ENCODE measurements at regions not wholly inside any gene's neighbourhood (a gene's known extent, or its start where the extent isn't known, plus 50 kb on each side); places are given as distances from the start of the nearest gene placed in this dataset.

- ChIA-PET CTCF (interaction anchor here (0.6 kb wide), 1 partner anchor 9 kb away, joined by 3 read pairs; no protein-coding TSS in a partner anchor), POLR2A (ENCODE audit: low non-redundant PET) (no interaction called here)
- TF ChIP-seq CTCF (conservative IDR thresholded peaks at IDR 0.05; ENCODE audit: low read depth), result no peak
- no peak overlapping the region for H3K27ac ChIP-seq
- DNase-seq (ENCODE audit: low spot score), result no peak
Measured at GRCh38 chr7:46147871-46148270, 226.8 kb upstream of the IGFBP3 start.

- no peak for TF ChIP-seq CTCF (conservative IDR thresholded peaks at IDR 0.05; ENCODE audit: low read depth)
- ChIA-PET CTCF (no interaction called here), POLR2A (ENCODE audit: low non-redundant PET) (no interaction called here)
- DNase-seq (ENCODE audit: low spot score), result no peak
- peak overlapping the region; percentile 51; the same call in 1 of the 2 replicates for H3K27ac ChIP-seq
Measured at GRCh38 chr7:46146454-46147255, 225.6 kb upstream of the IGFBP3 start.

- peak overlapping the region; percentile 82 for H3K27ac ChIP-seq
- DNase-seq (ENCODE audit: low spot score), result peak; percentile 71
- no peak for TF ChIP-seq CTCF (conservative IDR thresholded peaks at IDR 0.05; ENCODE audit: low read depth)
- ChIA-PET POLR2A (ENCODE audit: low non-redundant PET) (no interaction called here), CTCF (no interaction called here)
Measured at GRCh38 chr7:46145412-46145811, 224.3 kb upstream of the IGFBP3 start.

- no peak for TF ChIP-seq CTCF (conservative IDR thresholded peaks at IDR 0.05; ENCODE audit: low read depth)
- no peak overlapping the region; the same call in 1 of the 2 replicates for H3K27ac ChIP-seq
- ChIA-PET POLR2A (ENCODE audit: low non-redundant PET) (no interaction called here), CTCF (no interaction called here)
- DNase-seq (ENCODE audit: low spot score), result no peak
Measured at GRCh38 chr7:46143949-46144917, 223.2 kb upstream of the IGFBP3 start.

GRCh38 chr7:46143421-46143820, 222.3 kb upstream of the IGFBP3 start:
- POLR2A ChIA-PET (ENCODE audit: low non-redundant PET), result no interaction called here

More at GRCh38 chr7:46143421-46143820, 222.3 kb upstream of the IGFBP3 start:
- CTCF ChIA-PET, result no interaction called here
- no peak for DNase-seq (ENCODE audit: low spot score)
- H3K27ac ChIP-seq, result no peak overlapping the region
- no peak for TF ChIP-seq CTCF (conservative IDR thresholded peaks at IDR 0.05; ENCODE audit: low read depth)

Data from RWPE1 (cell line).